OCI-LY3 (cell line): ENCODE measurements at regions not wholly inside any gene's neighbourhood (a gene's known extent, or its start where the extent isn't known, plus 50 kb on each side); places are given as distances from the start of the nearest gene placed in this dataset.
A peak's percentile ranks its signal among the peaks of the same experiment; 100 is the strongest.

Experiments
- H2AFZ ChIP-seq: fragments of 200-600, 300-600 bp; shearing (Covaris generic); 2 replicates; pipeline ENCODE4 v1.6.0; 2014; ENCODE audit warnings: antibody characterized with exemption, low read depth, low read length
- H3K27ac ChIP-seq: fragments of 200-600, 300-600 bp; sonication (generic); 2 replicates; pipeline ENCODE4 v1.5.1; 2014; ENCODE audit warnings: mild to moderate bottlenecking, low read length, moderate library complexity, mixed read lengths
- H3K27me3 ChIP-seq: fragments of 200-600, 300-600 bp; sonication (generic); 2 replicates; pipeline ENCODE4 v1.6.1; 2014; ENCODE audit warnings: low read depth, low read length, mixed read lengths
- H3K36me3 ChIP-seq: fragments of 200-600, 300-600 bp; sonication (generic); replicated peaks from 2 replicates; pipeline ENCODE3; 2014; ENCODE audit warnings: low read depth, low read length, mixed read lengths
- H3K4me1 ChIP-seq: fragments of 300-600, 200-600 bp; sonication (generic); 2 replicates; pipeline ENCODE4 v1.6.1; 2014; ENCODE audit warnings: low read length, mixed read lengths
- H3K4me2 ChIP-seq: fragments of 200-600, 300-600 bp; sonication (generic); 2 replicates; pipeline ENCODE4 v1.6.1; 2014; ENCODE audit warnings: low read length, mixed read lengths
- H3K4me3 ChIP-seq: fragments of 300-600, 200-600 bp; sonication (generic); 2 replicates; pipeline ENCODE4 v1.5.1; 2014; ENCODE audit warnings: antibody characterized with exemption, mild to moderate bottlenecking, low read length, moderate library complexity
- H3K79me2 ChIP-seq: fragments of 300-600, 200-600 bp; shearing (Covaris generic); 2 replicates; pipeline ENCODE4 v1.6.1; 2014; ENCODE audit warnings: mild to moderate bottlenecking, low read length, mixed read lengths
- H3K9ac ChIP-seq: fragments of 300-600, 200-600 bp; shearing (Covaris generic); 2 replicates; pipeline ENCODE4 v1.6.0; 2014; ENCODE audit warnings: mild to moderate bottlenecking, low read length, moderate library complexity
- H3K9me3 ChIP-seq: fragments of 200-600, 300-600 bp; shearing (Covaris generic); 2 replicates; pipeline ENCODE4 v1.6.1; 2014; ENCODE audit warnings: low read length, mixed read lengths; ENCODE audit not compliant: insufficient read depth
- H4K20me1 ChIP-seq: fragments of 200-600, 300-600 bp; sonication (generic); 2 replicates; pipeline ENCODE4 v1.6.1; 2016; ENCODE audit warnings: low read length, mixed read lengths; ENCODE audit not compliant: insufficient read depth
- EZH2phosphoT487 ChIP-seq: fragments of 200-600 bp; shearing (Covaris generic); IDR thresholded peaks from 2 replicates; pipeline ENCODE4 v1.6.1; 2018; ENCODE audit warnings: antibody characterized with exemption, mixed run types, low read depth
- TF ChIP-seq, protein P1 (sequence below): fragments of 200-600, 300-600 bp; sonication (generic); IDR thresholded peaks from 2 replicates; pipeline ENCODE4 v1.5.1; 2014; ENCODE audit warnings: antibody characterized with exemption, low read length, low read depth

DNA sequence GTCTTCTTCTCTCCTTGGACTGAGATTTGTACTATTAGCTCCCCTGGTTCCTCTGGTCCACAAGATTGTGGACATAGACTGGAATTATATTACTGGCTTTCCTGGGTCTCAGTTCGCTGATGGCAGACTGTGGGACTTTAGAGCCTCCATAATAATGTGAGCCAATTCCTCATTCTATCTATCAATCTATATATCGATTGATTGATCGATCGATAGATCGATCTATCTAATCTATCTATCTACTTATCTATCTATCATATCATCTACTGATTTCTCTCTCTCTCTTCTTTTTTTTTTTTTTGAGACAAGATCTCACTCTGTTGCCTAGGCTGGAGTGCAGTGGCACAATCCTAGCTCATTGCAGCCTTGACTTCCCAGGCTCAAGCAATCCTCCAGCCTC, 51.5 kb upstream of the DDR1 start:
- H2AFZ ChIP-seq = no peak overlapping the region
- H3K9ac ChIP-seq = no peak overlapping the region
- no peak overlapping the region for H3K4me2 ChIP-seq
- peaks cover 17% of the 10 kb centered on the region for H3K4me1 ChIP-seq
- H3K4me3 ChIP-seq = no peak overlapping the region
- no peaks in the 10 kb centered on the region for H3K9me3 ChIP-seq
- H3K27me3 ChIP-seq = peaks cover 16% of the 10 kb centered on the region
- H4K20me1 ChIP-seq = no peaks in the 10 kb centered on the region
- no peaks in the 10 kb centered on the region for H3K36me3 ChIP-seq
- H3K79me2 ChIP-seq = no peaks in the 10 kb centered on the region
- TF ChIP-seq EZH2phosphoT487 = no peak
- TF ChIP-seq, protein P1, sequence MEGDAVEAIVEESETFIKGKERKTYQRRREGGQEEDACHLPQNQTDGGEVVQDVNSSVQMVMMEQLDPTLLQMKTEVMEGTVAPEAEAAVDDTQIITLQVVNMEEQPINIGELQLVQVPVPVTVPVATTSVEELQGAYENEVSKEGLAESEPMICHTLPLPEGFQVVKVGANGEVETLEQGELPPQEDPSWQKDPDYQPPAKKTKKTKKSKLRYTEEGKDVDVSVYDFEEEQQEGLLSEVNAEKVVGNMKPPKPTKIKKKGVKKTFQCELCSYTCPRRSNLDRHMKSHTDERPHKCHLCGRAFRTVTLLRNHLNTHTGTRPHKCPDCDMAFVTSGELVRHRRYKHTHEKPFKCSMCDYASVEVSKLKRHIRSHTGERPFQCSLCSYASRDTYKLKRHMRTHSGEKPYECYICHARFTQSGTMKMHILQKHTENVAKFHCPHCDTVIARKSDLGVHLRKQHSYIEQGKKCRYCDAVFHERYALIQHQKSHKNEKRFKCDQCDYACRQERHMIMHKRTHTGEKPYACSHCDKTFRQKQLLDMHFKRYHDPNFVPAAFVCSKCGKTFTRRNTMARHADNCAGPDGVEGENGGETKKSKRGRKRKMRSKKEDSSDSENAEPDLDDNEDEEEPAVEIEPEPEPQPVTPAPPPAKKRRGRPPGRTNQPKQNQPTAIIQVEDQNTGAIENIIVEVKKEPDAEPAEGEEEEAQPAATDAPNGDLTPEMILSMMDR = no peak
- H3K27ac ChIP-seq = no peak overlapping the region

DNA sequence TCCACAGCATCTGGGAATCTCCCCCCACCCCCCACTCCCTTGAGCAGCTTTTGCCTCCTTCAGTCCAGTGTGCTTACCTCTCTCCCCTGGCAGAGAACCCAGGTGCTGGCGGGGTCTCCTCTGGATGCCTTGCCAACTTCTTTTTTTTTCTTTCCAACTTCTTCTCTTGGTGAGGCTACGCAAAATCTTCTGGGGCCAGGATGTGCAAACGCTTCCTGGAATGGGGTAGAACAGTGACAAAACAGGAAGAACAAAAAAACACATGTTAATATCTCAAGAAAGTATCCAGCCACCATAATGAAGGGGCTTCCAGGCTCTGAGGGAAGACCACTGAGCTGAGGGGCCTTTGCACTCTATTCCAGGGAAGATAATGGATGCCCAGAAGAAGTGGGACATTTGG, 53.9 kb upstream of the DDR1 start:
- no peak overlapping the region for H3K9ac ChIP-seq
- no peaks in the 10 kb centered on the region for H3K9me3 ChIP-seq
- H3K4me2 ChIP-seq = no peak overlapping the region
- H3K79me2 ChIP-seq = no peaks in the 10 kb centered on the region
- no peak overlapping the region for H3K4me3 ChIP-seq
- H3K36me3 ChIP-seq = no peaks in the 10 kb centered on the region
- peaks cover 28% of the 10 kb centered on the region for H3K4me1 ChIP-seq
- H2AFZ ChIP-seq = peak overlapping the region; percentile 67; the same call in 1 of the 2 replicates
- no peaks in the 10 kb centered on the region for H4K20me1 ChIP-seq
- H3K27ac ChIP-seq = no peak overlapping the region
- peaks cover 20% of the 10 kb centered on the region for H3K27me3 ChIP-seq
- TF ChIP-seq, protein P1 = no peak
- no peak for TF ChIP-seq EZH2phosphoT487

DNA sequence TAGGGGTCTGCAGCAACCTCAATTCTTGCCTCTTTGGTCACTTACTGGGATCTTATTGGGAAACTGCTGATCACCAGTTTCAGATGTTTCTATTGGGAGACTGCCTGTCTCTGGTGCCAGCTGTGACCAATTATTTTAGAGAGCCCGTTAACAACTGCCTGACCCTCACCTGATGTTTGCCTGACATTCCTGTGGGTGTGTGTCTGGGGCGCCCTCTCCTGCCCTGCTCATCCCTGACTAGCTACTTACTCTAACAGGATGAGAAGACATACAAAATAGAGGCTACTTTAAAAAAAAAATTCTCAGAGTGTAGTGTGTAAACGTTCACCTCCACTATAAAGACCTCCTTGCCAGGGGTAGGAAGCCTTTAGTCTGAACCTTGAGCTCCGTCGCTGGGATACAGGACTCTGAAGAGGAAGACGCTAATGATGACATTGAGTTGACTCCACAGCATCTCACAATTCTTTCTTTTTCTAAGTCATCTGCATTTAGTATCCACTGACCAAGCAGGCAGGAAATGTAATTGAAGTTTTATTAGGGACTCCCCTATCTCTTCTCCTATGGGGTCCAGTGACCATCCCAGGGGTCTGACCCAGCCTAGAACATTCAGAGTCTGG, 54.6 kb upstream of the DDR1 start:
- H3K4me1 ChIP-seq = peaks cover 30% of the 10 kb centered on the region
- H3K27me3 ChIP-seq = peaks cover 20% of the 10 kb centered on the region
- H3K4me3 ChIP-seq = no peak overlapping the region
- H3K9me3 ChIP-seq = no peaks in the 10 kb centered on the region
- H3K27ac ChIP-seq = no peak overlapping the region
- H4K20me1 ChIP-seq = no peaks in the 10 kb centered on the region
- H2AFZ ChIP-seq = no peak overlapping the region
- no peaks in the 10 kb centered on the region for H3K36me3 ChIP-seq
- no peaks in the 10 kb centered on the region for H3K79me2 ChIP-seq
- H3K4me2 ChIP-seq = no peak overlapping the region
- no peak for TF ChIP-seq EZH2phosphoT487
- TF ChIP-seq, protein P1 = no peak; the same call in 1 of the 2 replicates
- no peak overlapping the region for H3K9ac ChIP-seq

DNA sequence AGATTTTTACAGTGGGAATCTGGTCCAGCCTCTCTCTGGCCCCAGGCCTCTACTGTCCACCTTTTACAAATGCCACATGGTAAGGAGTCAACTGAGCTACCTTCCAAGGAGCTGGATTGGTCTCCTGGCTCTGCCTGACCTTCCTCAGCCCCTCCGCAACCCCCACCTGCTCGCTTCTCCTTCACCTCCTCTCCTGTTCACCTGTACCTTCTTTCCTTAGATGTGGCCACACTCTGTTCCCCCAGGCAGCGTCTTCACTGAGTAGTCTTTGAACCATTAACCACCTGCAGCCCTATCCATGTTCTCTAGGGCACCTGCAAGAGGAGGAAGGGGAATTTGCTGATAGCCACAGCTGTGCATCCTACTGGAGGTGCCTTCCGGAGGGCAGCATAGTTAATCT, 55.3 kb upstream of the DDR1 start:
- H3K4me2 ChIP-seq = no peak overlapping the region
- H3K79me2 ChIP-seq = no peaks in the 10 kb centered on the region
- no peak overlapping the region; the same call in 1 of the 2 replicates for H2AFZ ChIP-seq

More for the DNA sequence above, 55.3 kb upstream of the DDR1 start:
- Histone ChIP-seq H3K36me3 (no peaks in the 10 kb centered on the region), H3K4me1 (peaks cover 33% of the 10 kb centered on the region), H3K27ac (no peak overlapping the region), H3K4me3 (no peak overlapping the region), H3K27me3 (peaks cover 23% of the 10 kb centered on the region), H4K20me1 (no peaks in the 10 kb centered on the region), H3K9ac (no peak overlapping the region), H3K9me3 (no peaks in the 10 kb centered on the region)
- no peak for TF ChIP-seq EZH2phosphoT487
- TF ChIP-seq, protein P1 = no peak
